Endodermal cell (in vitro differentiated cells): ENCODE measurements at regions not wholly inside any gene's neighbourhood (a gene's known extent, or its start where the extent isn't known, plus 50 kb on each side); places are given as distances from the start of the nearest gene placed in this dataset.

Experiments
- DNase-seq: peaks from one replicate; pipeline ENCODE4 v3.0.0-alpha.2; 2017
- H3K27ac ChIP-seq: 2 replicates; pipeline ENCODE4 v1.5.1; 2013; ENCODE audit warnings: mild to moderate bottlenecking, low read depth, low read length, moderate library complexity
- H3K27me3 ChIP-seq: 2 replicates; pipeline ENCODE4 v1.6.1; 2013; ENCODE audit warnings: mild to moderate bottlenecking, low read length, moderate library complexity; ENCODE audit not compliant: insufficient read depth, control insufficient read depth, poor library complexity, severe bottlenecking
- H3K36me3 ChIP-seq: 2 replicates; pipeline ENCODE4 v1.7.0; 2013; ENCODE audit warnings: mild to moderate bottlenecking, low read length, moderate library complexity; ENCODE audit not compliant: control insufficient read depth, insufficient read depth
- H3K4me1 ChIP-seq: one replicate; pipeline ENCODE4 v1.7.0; 2013; ENCODE audit warnings: low read length; ENCODE audit not compliant: control insufficient read depth, insufficient read depth
- H3K4me3 ChIP-seq: 2 replicates; pipeline ENCODE4 v1.5.1; 2013; ENCODE audit warnings: mild to moderate bottlenecking, low read length, moderate library complexity
- H3K9ac ChIP-seq: 2 replicates; pipeline ENCODE4 v1.6.1; 2013; ENCODE audit warnings: mild to moderate bottlenecking, low read length, moderate library complexity; ENCODE audit not compliant: poor library complexity, severe bottlenecking; ENCODE audit errors: extremely low read depth
- H3K9me3 ChIP-seq: 2 replicates; pipeline ENCODE4 v1.6.1; 2013; ENCODE audit warnings: mild to moderate bottlenecking, low read length, moderate library complexity; ENCODE audit not compliant: control insufficient read depth
- H3K27ac Mint-ChIP-seq: 2 replicates; pipeline ENCODE4 v1.8.0; 2020; ENCODE audit warnings: mixed read lengths
- H3K27me3 Mint-ChIP-seq: 2 replicates; pipeline ENCODE4 v1.8.0; 2021; ENCODE audit warnings: mild to moderate bottlenecking, mixed read lengths; ENCODE audit not compliant: insufficient read depth
- H3K36me3 Mint-ChIP-seq: 2 replicates; pipeline ENCODE4 v1.8.0; 2020; ENCODE audit warnings: low read depth, mixed read lengths
- H3K4me1 Mint-ChIP-seq: 2 replicates; pipeline ENCODE4 v1.8.0; 2020; ENCODE audit warnings: mixed read lengths
- H3K4me3 Mint-ChIP-seq: 2 replicates; pipeline ENCODE4 v1.8.0; 2020; ENCODE audit warnings: mild to moderate bottlenecking, moderate library complexity, mixed read lengths
- H3K9me3 Mint-ChIP-seq: 2 replicates; pipeline ENCODE4 v1.8.0; 2020; ENCODE audit warnings: mild to moderate bottlenecking, mixed read lengths
- CTCF ChIP-seq: fragments of 200-600 bp; sonication (generic); conservative IDR thresholded peaks from 2 replicates; pipeline ENCODE4 v1.5.0; 2021; ENCODE audit warnings: antibody characterized with exemption, mild to moderate bottlenecking
- WGBS, 2 experiments: methylation state at CpG; one replicate each; pipeline versions ENCODE4 v1.1.5 to v1.1.7; 2013; ENCODE audit warnings: missing lambda C conversion rate in 2 of 2, mixed read lengths in 1 of 2; ENCODE audit not compliant: insufficient coverage in 1 of 2, insufficient read length in 1 of 2; 5-methylcytosine and 5-hydroxymethylcytosine counted together

- no peaks in the 10 kb centered on the region for H3K27me3 Mint-ChIP-seq
- Histone ChIP-seq H3K4me3 (no peak overlapping the region), H3K27ac (no peak overlapping the region), H3K4me1 (no peaks in the 10 kb centered on the region), H3K9ac (no peak overlapping the region), H3K27me3 (no peaks in the 10 kb centered on the region), H3K9me3 (no peaks in the 10 kb centered on the region), H3K36me3 (no peaks in the 10 kb centered on the region)
- H3K4me1 Mint-ChIP-seq = no peaks in the 10 kb centered on the region
- H3K27ac Mint-ChIP-seq = no peak overlapping the region
- TF ChIP-seq CTCF = no peak
- no peak for DNase-seq
- H3K4me3 Mint-ChIP-seq = no peak overlapping the region
- H3K9me3 Mint-ChIP-seq = peaks cover under 1% of the 10 kb centered on the region
- WGBS, 2 experiments = 92 to 100% methylated on average over 3 to 4 of the region's 5 CpGs
- no peaks in the 10 kb centered on the region for H3K36me3 Mint-ChIP-seq
Observed at GRCh38 chr17:63096426-63096825, 130.4 kb downstream of the TANC2 start.

- Histone ChIP-seq H3K36me3 (no peaks in the 10 kb centered on the region), H3K4me3 (no peak overlapping the region), H3K27ac (no peak overlapping the region), H3K9me3 (no peaks in the 10 kb centered on the region), H3K27me3 (no peaks in the 10 kb centered on the region), H3K9ac (no peak overlapping the region), H3K4me1 (no peaks in the 10 kb centered on the region)
- DNase-seq = no peak
- H3K27ac Mint-ChIP-seq = no peak overlapping the region
- no peak overlapping the region for H3K4me3 Mint-ChIP-seq
- no peaks in the 10 kb centered on the region for H3K9me3 Mint-ChIP-seq
- H3K27me3 Mint-ChIP-seq = no peaks in the 10 kb centered on the region
- no peaks in the 10 kb centered on the region for H3K36me3 Mint-ChIP-seq
- no peak for TF ChIP-seq CTCF
- H3K4me1 Mint-ChIP-seq = no peaks in the 10 kb centered on the region
- WGBS, 2 experiments = no CpG with 5 or more reads among the region's 1 CpG
Observed at GRCh38 chr17:63099425-63099824, 133.4 kb downstream of the TANC2 start.

GRCh38 chr17:63102034-63102433 lies 136.0 kb downstream of the TANC2 start:
- H3K4me1 Mint-ChIP-seq = no peaks in the 10 kb centered on the region
- no peak overlapping the region for H3K27ac ChIP-seq
- no peak overlapping the region for H3K4me3 ChIP-seq
- H3K27me3 ChIP-seq = no peaks in the 10 kb centered on the region
- no peaks in the 10 kb centered on the region for H3K9me3 Mint-ChIP-seq
- no peak overlapping the region for H3K4me3 Mint-ChIP-seq
- no peak overlapping the region for H3K9ac ChIP-seq
- H3K36me3 Mint-ChIP-seq = no peaks in the 10 kb centered on the region
- H3K27me3 Mint-ChIP-seq = no peaks in the 10 kb centered on the region
- no peak for DNase-seq
- H3K27ac Mint-ChIP-seq = no peak overlapping the region
- 90% methylated on average over 3 of the region's 4 CpGs; no CpG with 5 or more reads in 1 of the 2 experiments for WGBS, 2 experiments
- H3K9me3 ChIP-seq = no peaks in the 10 kb centered on the region
- TF ChIP-seq CTCF = peak; percentile 53
- no peaks in the 10 kb centered on the region for H3K4me1 ChIP-seq
- no peaks in the 10 kb centered on the region for H3K36me3 ChIP-seq
